ENCODE measurements at regions not wholly inside any gene's neighbourhood (a gene's known extent, or its start where the extent isn't known, plus 50 kb on each side); places are given as distances from the start of the nearest gene placed in this dataset.
"Not testable (repeated sequence)": the region's sequence is repeated elsewhere in the genome, so short reads cannot be mapped to it uniquely, and the experiment has no call there.

GRCh38 chr1:144516172-144516571, 54.7 kb upstream of the NBPF15 start:
- DNase-seq, result not testable (repeated sequence)

GRCh38 chr1:144516906-144517305, 55.4 kb upstream of the NBPF15 start:
- DNase-seq, result not testable (repeated sequence)

DNA sequence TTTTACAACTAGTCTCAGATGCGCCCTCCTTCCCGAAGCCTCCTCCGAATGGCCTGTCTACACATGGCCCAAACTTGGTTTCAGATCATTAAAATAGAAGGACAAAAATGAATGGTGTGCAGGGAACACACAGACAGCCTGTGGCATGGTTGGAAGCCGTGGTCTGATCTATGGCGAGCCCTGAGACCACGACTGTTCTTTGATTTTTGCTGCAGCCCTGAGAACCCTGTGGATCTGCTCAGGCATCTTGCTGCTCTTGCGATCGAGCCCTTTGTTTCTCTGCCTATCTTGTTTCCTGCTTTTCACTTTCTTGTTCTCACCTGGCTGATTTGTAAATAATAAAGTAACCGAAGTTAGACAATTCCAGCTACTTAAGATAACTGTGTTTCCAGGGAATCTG, 57.0 kb upstream of the NBPF15 start:
- DNase-seq, result not testable (repeated sequence)

DNA sequence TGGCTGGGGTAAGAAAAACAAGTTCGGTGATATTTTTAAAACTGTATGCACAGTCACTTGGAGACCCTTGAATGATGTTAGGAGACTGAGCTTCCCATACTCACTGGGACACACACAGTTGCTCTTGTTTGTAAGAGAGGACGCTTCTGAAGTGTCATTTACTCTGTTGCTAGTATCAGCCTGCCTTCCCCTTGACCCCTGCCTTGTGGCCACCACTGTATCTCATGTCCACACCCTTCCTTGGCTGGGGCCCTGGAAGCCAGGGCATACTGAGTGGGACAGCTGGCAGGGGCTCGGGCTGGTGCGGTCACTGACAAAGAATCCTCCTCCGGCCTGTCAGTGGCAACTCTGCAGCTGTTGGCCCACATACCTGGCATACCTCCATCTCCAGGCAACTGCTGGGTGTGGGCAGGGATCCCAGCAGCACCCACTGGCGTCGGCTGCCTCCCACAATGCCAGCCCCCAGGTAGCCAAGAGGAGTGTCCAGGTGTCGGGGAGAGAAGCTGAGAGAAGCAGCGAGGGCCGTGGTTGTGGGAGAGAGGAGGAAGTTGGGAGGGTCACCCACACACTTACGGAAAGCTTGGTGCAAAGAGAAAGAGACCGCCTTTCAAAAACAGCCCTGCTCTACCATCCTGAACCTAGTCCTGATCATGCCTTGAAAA, 58.2 kb upstream of the NBPF15 start:
- peak; percentile 45 for DNase-seq

- DNase-seq, result peak; percentile 32
Observed at GRCh38 chr1:144523661-144524407, 62.4 kb upstream of the NBPF15 start.

GRCh38 chr1:144532156-144532607, 60.5 kb upstream of the PPIAL4F start:
- DNase-seq, result not testable (repeated sequence)

- not testable (repeated sequence) for DNase-seq
Observed at GRCh38 chr1:144533480-144533879, 59.2 kb upstream of the PPIAL4F start.

DNA sequence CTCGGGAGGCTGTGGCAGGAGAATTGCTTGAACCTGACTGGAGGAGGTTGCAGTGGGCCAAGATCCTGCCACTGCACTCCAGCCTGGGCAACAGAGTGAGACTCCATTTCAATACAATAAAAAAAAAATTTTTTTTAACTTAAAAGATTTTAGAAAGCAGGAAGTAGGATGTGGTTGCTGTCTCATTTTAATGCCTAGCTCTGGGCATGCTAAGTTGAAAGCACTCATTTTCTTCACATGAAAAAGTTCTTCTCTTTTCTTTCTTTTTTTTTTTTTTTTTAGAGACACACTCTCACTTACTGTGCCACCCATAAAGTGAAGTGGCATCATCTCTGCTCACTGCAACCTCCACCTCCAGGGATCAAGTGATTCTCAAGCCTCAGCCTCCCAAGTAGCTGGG, 58.4 kb upstream of the PPIAL4F start:
- not testable (repeated sequence) for DNase-seq

DNA sequence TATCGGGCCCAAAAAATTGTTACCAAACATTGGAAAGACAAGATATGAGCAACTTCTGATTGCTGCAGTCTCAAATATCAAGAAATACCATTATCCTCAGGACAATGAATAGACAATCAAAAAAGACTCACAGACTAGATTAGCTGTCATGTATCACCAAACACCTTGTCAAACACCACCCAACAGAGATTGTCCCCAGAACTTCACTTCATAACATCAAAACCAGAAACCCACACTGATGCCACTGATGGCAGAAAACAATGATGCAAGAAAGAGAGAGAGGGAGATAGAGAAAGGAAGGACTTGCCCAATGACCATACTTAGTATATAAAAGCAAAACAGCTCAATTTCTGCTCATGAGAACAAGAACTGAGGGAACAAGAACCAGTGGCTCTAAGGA, 56.0 kb upstream of the PPIAL4F start:
- not testable (repeated sequence) for DNase-seq

GRCh38 chr1:144537234-144537633, 55.5 kb upstream of the PPIAL4F start:
- not testable (repeated sequence) for DNase-seq

DNA sequence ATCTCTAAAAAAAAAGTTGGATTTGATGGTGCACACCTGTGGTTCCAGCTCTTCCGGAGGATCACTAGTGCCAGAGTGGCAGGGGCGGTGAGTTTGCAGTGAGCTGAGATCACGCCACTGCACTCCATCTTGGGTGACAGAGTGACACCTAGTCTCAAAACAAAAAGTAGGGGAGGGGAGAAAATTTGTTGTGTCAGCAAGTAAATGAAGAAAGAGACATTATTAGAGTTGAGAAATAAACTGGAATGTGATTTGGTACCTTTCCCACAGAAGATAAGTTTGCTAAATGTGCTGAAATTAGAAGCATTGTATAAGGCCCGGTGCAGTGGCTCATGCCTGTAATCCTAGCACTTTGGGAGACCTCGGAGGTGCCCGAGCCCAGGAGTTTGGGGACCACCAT, 54.0 kb upstream of the PPIAL4F start:
- not testable (repeated sequence) for DNase-seq

DNA sequence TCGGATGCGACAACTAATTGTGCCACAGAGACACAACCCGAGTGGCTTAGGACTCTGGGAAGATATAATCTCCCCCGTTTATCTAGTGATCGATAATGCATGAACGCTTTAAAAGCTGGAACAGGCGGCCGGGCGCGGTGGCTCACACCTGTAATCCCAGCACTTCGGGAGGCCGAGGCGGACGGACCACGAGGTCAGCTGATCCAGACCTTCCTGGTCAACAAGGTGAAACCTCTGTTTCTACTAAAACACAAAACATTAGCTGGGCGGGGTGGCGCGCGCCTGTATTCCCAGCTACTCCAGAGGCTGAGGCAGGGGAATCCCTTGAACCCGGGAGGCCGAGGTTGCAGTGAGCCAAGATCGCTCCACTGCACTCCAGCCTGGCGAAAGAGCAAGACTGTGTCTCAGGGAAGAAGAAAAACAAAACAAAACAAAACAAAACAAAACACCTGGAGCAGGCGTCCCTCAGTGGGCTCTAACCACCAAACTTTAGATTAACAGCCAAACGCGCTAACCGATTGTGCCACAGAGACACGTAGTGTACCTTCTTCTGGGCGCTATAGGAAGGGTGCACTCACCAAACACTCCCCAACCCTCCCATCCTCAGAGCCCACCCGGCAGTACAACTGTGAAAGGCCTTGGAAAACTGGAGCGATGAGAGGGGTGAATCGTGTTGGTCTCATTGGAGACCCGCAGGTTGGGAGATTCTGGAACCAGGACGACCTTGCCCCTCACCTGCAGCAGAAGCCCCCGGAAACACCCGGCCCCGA, 53.3 kb upstream of the PPIAL4F start:
- not testable (repeated sequence) for DNase-seq

Data from right hindlimb (tissue), 1 donor.